ENCODE measurements at regions not wholly inside any gene's neighbourhood (a gene's known extent, or its start where the extent isn't known, plus 50 kb on each side); places are given as distances from the start of the nearest gene placed in this dataset.

GRCh38 chr11:28684011-28684586, 575.9 kb downstream of the METTL15 start:
- Histone ChIP-seq H3K79me2 (ENCODE audit: insufficient read depth, low read length) (no peaks in the 10 kb centered on the region), H3K36me3 (ENCODE audit: insufficient read depth, low read length) (no peaks in the 10 kb centered on the region), H4K20me1 (ENCODE audit: insufficient read depth, low read length, poor library complexity, severe bottlenecking) (no peaks in the 10 kb centered on the region), H3K27me3 (ENCODE audit: insufficient read depth, low read length, poor library complexity, severe bottlenecking) (no peaks in the 10 kb centered on the region), H3K9ac (ENCODE audit: low read depth, low read length, poor library complexity, severe bottlenecking) (no peak overlapping the region), H3K4me2 (ENCODE audit: low read depth, low read length, poor library complexity, severe bottlenecking) (no peak overlapping the region), H2AFZ (ENCODE audit: low read length) (no peak overlapping the region), H3K9me2 (replicated peaks; ENCODE audit: low read depth, low read length) (no peaks in the 10 kb centered on the region), H3K4me1 (ENCODE audit: insufficient read depth, low read length, poor library complexity, severe bottlenecking) (peaks cover 25% of the 10 kb centered on the region), H3K4me3 (ENCODE audit: low read length, poor library complexity, severe bottlenecking) (no peak overlapping the region), H3F3A (ENCODE audit: low read depth) (no peaks in the 10 kb centered on the region), H3K9me3 (ENCODE audit: insufficient read depth, low read depth, low read length) (no peaks in the 10 kb centered on the region)
- TF ChIP-seq EZH2phosphoT487 (IDR thresholded peaks at IDR 0.05; ENCODE audit: borderline replicate concordance) (no peak), CTCF (conservative IDR thresholded peaks at IDR 0.05; ENCODE audit: low read length) (no peak)

- Histone ChIP-seq H3K4me3 (ENCODE audit: low read length, poor library complexity, severe bottlenecking) (no peak overlapping the region), H3K4me2 (ENCODE audit: low read depth, low read length, poor library complexity, severe bottlenecking) (no peak overlapping the region), H3K9me3 (ENCODE audit: insufficient read depth, low read depth, low read length) (no peaks in the 10 kb centered on the region), H3K27me3 (ENCODE audit: insufficient read depth, low read length, poor library complexity, severe bottlenecking) (no peaks in the 10 kb centered on the region), H4K20me1 (ENCODE audit: insufficient read depth, low read length, poor library complexity, severe bottlenecking) (no peaks in the 10 kb centered on the region), H3K4me1 (ENCODE audit: insufficient read depth, low read length, poor library complexity, severe bottlenecking) (peaks cover 25% of the 10 kb centered on the region), H3F3A (ENCODE audit: low read depth) (no peaks in the 10 kb centered on the region), H3K79me2 (ENCODE audit: insufficient read depth, low read length) (no peaks in the 10 kb centered on the region), H2AFZ (ENCODE audit: low read length) (no peak overlapping the region), H3K36me3 (ENCODE audit: insufficient read depth, low read length) (no peaks in the 10 kb centered on the region), H3K9me2 (replicated peaks; ENCODE audit: low read depth, low read length) (no peaks in the 10 kb centered on the region), H3K9ac (ENCODE audit: low read depth, low read length, poor library complexity, severe bottlenecking) (no peak overlapping the region)
- no peak for TF ChIP-seq CTCF (conservative IDR thresholded peaks at IDR 0.05; ENCODE audit: low read length)
- TF ChIP-seq EZH2phosphoT487 (IDR thresholded peaks at IDR 0.05; ENCODE audit: borderline replicate concordance), result no peak
Observed at GRCh38 chr11:28679795-28680468, 571.7 kb downstream of the METTL15 start.

- H3F3A ChIP-seq (ENCODE audit: low read depth), result no peaks in the 10 kb centered on the region
- no peaks in the 10 kb centered on the region for H3K27me3 ChIP-seq (ENCODE audit: insufficient read depth, low read length, poor library complexity, severe bottlenecking)
- no peaks in the 10 kb centered on the region for H3K79me2 ChIP-seq (ENCODE audit: insufficient read depth, low read length)
- H4K20me1 ChIP-seq (ENCODE audit: insufficient read depth, low read length, poor library complexity, severe bottlenecking), result no peaks in the 10 kb centered on the region
- H3K36me3 ChIP-seq (ENCODE audit: insufficient read depth, low read length), result no peaks in the 10 kb centered on the region
- no peak overlapping the region for H3K9ac ChIP-seq (ENCODE audit: low read depth, low read length, poor library complexity, severe bottlenecking)
- no peaks in the 10 kb centered on the region for H3K9me3 ChIP-seq (ENCODE audit: insufficient read depth, low read depth, low read length)
- no peak overlapping the region for H2AFZ ChIP-seq (ENCODE audit: low read length)
- no peaks in the 10 kb centered on the region for H3K9me2 ChIP-seq (replicated peaks; ENCODE audit: low read depth, low read length)
- no peak overlapping the region for H3K4me3 ChIP-seq (ENCODE audit: low read length, poor library complexity, severe bottlenecking)
- no peak overlapping the region for H3K4me2 ChIP-seq (ENCODE audit: low read depth, low read length, poor library complexity, severe bottlenecking)
- TF ChIP-seq CTCF (conservative IDR thresholded peaks at IDR 0.05; ENCODE audit: low read length) (no peak), EZH2phosphoT487 (IDR thresholded peaks at IDR 0.05; ENCODE audit: borderline replicate concordance) (no peak)
- peaks cover 25% of the 10 kb centered on the region for H3K4me1 ChIP-seq (ENCODE audit: insufficient read depth, low read length, poor library complexity, severe bottlenecking)
Observed at GRCh38 chr11:28677721-28678120, 569.5 kb downstream of the METTL15 start.

Measured in Loucy (cell line).